Trophoblast cell (in vitro differentiated cells and primary cell): ENCODE measurements at regions not wholly inside any gene's neighbourhood (a gene's known extent, or its start where the extent isn't known, plus 50 kb on each side); places are given as distances from the start of the nearest gene placed in this dataset.

ENCODE experiments used
- DNase-seq, 2 donors: peaks; one replicate each; pipeline ENCODE4 v3.0.0-alpha.2; 2016
- H2AFZ ChIP-seq: 2 replicates; pipeline ENCODE4 v1.6.1; 2013; ENCODE audit warnings: low read length, moderate library complexity, mild to moderate bottlenecking; ENCODE audit not compliant: insufficient read depth, poor library complexity
- H2AK5ac ChIP-seq: 2 replicates; pipeline ENCODE4 v1.6.1; 2013; ENCODE audit warnings: mild to moderate bottlenecking, low read length
- H2BK120ac ChIP-seq: 2 replicates; pipeline ENCODE4 v1.6.1; 2013; ENCODE audit warnings: low read length, mild to moderate bottlenecking, moderate library complexity; ENCODE audit not compliant: insufficient read depth, poor library complexity
- H2BK12ac ChIP-seq: 2 replicates; pipeline ENCODE4 v1.6.1; 2013; ENCODE audit warnings: mild to moderate bottlenecking, low read length, moderate library complexity
- H2BK5ac ChIP-seq: 2 replicates; pipeline ENCODE4 v1.6.1; 2013; ENCODE audit warnings: low read length, low read depth, moderate library complexity, mild to moderate bottlenecking; ENCODE audit not compliant: poor library complexity
- H3K14ac ChIP-seq: 2 replicates; pipeline ENCODE4 v1.6.1; 2013; ENCODE audit warnings: mild to moderate bottlenecking, low read length
- H3K18ac ChIP-seq: 2 replicates; pipeline ENCODE4 v1.6.1; 2013; ENCODE audit warnings: mild to moderate bottlenecking, low read length
- H3K23ac ChIP-seq: 2 replicates; pipeline ENCODE4 v1.6.1; 2013; ENCODE audit warnings: low read length
- H3K27ac ChIP-seq: 2 replicates; pipeline ENCODE4 v1.5.1; 2013; ENCODE audit warnings: low read depth, mild to moderate bottlenecking, inconsistent platforms, low read length, moderate library complexity
- H3K27me3 ChIP-seq: 2 replicates; pipeline ENCODE4 v1.6.1; 2013; ENCODE audit warnings: inconsistent platforms, mild to moderate bottlenecking, low read length, moderate library complexity; ENCODE audit not compliant: insufficient read depth
- H3K36me3 ChIP-seq, 2 experiments: 1 replicate in 1 of 2; 2 replicates in 1 of 2; pipeline ENCODE4 v1.6.1; 2013; ENCODE audit warnings: low read length in 2 of 2, mild to moderate bottlenecking in 2 of 2, moderate library complexity in 1 of 2; ENCODE audit not compliant: insufficient read depth in 2 of 2, control insufficient read depth in 1 of 2
- H3K4ac ChIP-seq: 2 replicates; pipeline ENCODE4 v1.6.1; 2013; ENCODE audit warnings: low read depth, mild to moderate bottlenecking, low read length, moderate library complexity
- H3K4me1 ChIP-seq, 2 experiments: 1 replicate in 1 of 2; 2 replicates in 1 of 2; pipeline ENCODE4 v1.6.1; 2013; ENCODE audit warnings: low read length in 2 of 2, mild to moderate bottlenecking in 2 of 2, moderate library complexity in 1 of 2; ENCODE audit not compliant: insufficient read depth in 2 of 2, control insufficient read depth in 1 of 2
- H3K4me2 ChIP-seq: 2 replicates; pipeline ENCODE4 v1.6.1; 2013; ENCODE audit warnings: inconsistent platforms, mild to moderate bottlenecking, low read length, moderate library complexity
- H3K4me3 ChIP-seq: 2 replicates; pipeline ENCODE4 v1.5.1; 2013; ENCODE audit warnings: mild to moderate bottlenecking, low read depth, low read length, inconsistent platforms
- H3K79me1 ChIP-seq: one replicate; pipeline ENCODE4 v1.6.1; 2013; ENCODE audit warnings: low read length
- H3K79me2 ChIP-seq: 2 replicates; pipeline ENCODE4 v1.6.1; 2013; ENCODE audit warnings: low read length, mild to moderate bottlenecking; ENCODE audit not compliant: control insufficient read depth, insufficient read depth, poor library complexity
- H3K9ac ChIP-seq: 2 replicates; pipeline ENCODE4 v1.6.1; 2013; ENCODE audit warnings: mild to moderate bottlenecking, low read length
- H3K9me3 ChIP-seq: 2 replicates; pipeline ENCODE4 v1.6.1; 2013; ENCODE audit warnings: low read depth, mild to moderate bottlenecking, control low read depth, inconsistent platforms, low read length; ENCODE audit not compliant: insufficient read depth
- H4K12ac ChIP-seq: 2 replicates; pipeline ENCODE4 v1.6.1; 2013; ENCODE audit warnings: low read depth, mild to moderate bottlenecking, low read length, moderate library complexity
- H4K8ac ChIP-seq: 2 replicates; pipeline ENCODE4 v1.6.1; 2013; ENCODE audit warnings: low read depth, mild to moderate bottlenecking, low read length, moderate library complexity
- H4K91ac ChIP-seq: one replicate; pipeline ENCODE4 v1.6.1; 2013; ENCODE audit warnings: low read depth, mild to moderate bottlenecking, low read length, moderate library complexity
- WGBS: extraction: QIAGEN DNeasy Blood & Tissue Kit; methylation state at CpG from one replicate; pipeline ENCODE4 v1.1.7; 2013; ENCODE audit warnings: missing lambda C conversion rate; ENCODE audit not compliant: insufficient read length, insufficient coverage; ENCODE audit errors: extremely low coverage; 5-methylcytosine and 5-hydroxymethylcytosine counted together

GRCh38 chr2:123002660-123003248 lies 1022.3 kb upstream of the CNTNAP5 start:
- Histone ChIP-seq H3K14ac (no peak overlapping the region), H3K36me3 (no peaks in the 10 kb centered on the region)

GRCh38 chr2:123015186-123015585 lies 1009.9 kb upstream of the CNTNAP5 start:
- Histone ChIP-seq H3K27me3 (no peaks in the 10 kb centered on the region), H2AK5ac (no peak overlapping the region), H2BK120ac (no peak overlapping the region), H3K4me2 (no peak overlapping the region), H3K36me3 (no peaks in the 10 kb centered on the region), H4K12ac (no peak overlapping the region), H3K79me2 (no peaks in the 10 kb centered on the region), H3K9me3 (no peaks in the 10 kb centered on the region), H3K18ac (no peak overlapping the region), H3K9ac (no peak overlapping the region), H3K4me1 (no peaks in the 10 kb centered on the region), H3K23ac (no peak overlapping the region), H4K8ac (no peak overlapping the region), H3K4ac (no peak overlapping the region), H2AFZ (no peak overlapping the region), H3K14ac (no peak overlapping the region), H3K27ac (no peak overlapping the region), H3K4me3 (no peak overlapping the region), H3K79me1 (no peaks in the 10 kb centered on the region), H2BK12ac (no peak overlapping the region), H4K91ac (no peak overlapping the region), H2BK5ac (no peak overlapping the region)
- peak in 1 of 2 donors; percentile 1 for DNase-seq
- WGBS: no CpG with 5 or more reads among the region's 2 CpGs

More at GRCh38 chr2:123002660-123003248, 1022.3 kb upstream of the CNTNAP5 start:
- Histone ChIP-seq H3K27ac (no peak overlapping the region), H3K18ac (no peak overlapping the region), H3K4me2 (no peak overlapping the region), H3K9ac (no peak overlapping the region), H3K4me3 (no peak overlapping the region), H4K91ac (no peak overlapping the region), H2AFZ (no peak overlapping the region), H3K23ac (no peak overlapping the region), H3K4ac (no peak overlapping the region), H2BK5ac (no peak overlapping the region), H3K4me1 (no peaks in the 10 kb centered on the region), H3K27me3 (no peaks in the 10 kb centered on the region), H3K9me3 (peaks cover 4% of the 10 kb centered on the region), H3K79me2 (no peaks in the 10 kb centered on the region), H4K8ac (no peak overlapping the region), H2BK120ac (no peak overlapping the region), H2BK12ac (no peak overlapping the region), H3K79me1 (no peaks in the 10 kb centered on the region), H2AK5ac (no peak overlapping the region), H4K12ac (no peak overlapping the region)
- WGBS: no CpG with 5 or more reads among the region's 3 CpGs
- no peak for DNase-seq

GRCh38 chr2:123035541-123035940 lies 989.5 kb upstream of the CNTNAP5 start:
- Histone ChIP-seq H3K18ac (no peak overlapping the region), H4K91ac (no peak overlapping the region), H2BK12ac (no peak overlapping the region), H2BK120ac (no peak overlapping the region), H3K4me3 (no peak overlapping the region), H3K9ac (no peak overlapping the region), H4K12ac (no peak overlapping the region), H3K36me3 (no peaks in the 10 kb centered on the region), H2AK5ac (no peak overlapping the region), H4K8ac (no peak overlapping the region), H2BK5ac (no peak overlapping the region), H3K79me1 (no peaks in the 10 kb centered on the region), H3K79me2 (no peaks in the 10 kb centered on the region), H3K4me1 (no peaks in the 10 kb centered on the region), H3K4me2 (no peak overlapping the region), H3K23ac (no peak overlapping the region), H3K9me3 (no peaks in the 10 kb centered on the region), H3K4ac (no peak overlapping the region), H3K14ac (no peak overlapping the region), H3K27me3 (no peaks in the 10 kb centered on the region), H2AFZ (no peak overlapping the region), H3K27ac (no peak overlapping the region)
- WGBS: no CpG with 5 or more reads among the region's 1 CpG
- no peak for DNase-seq

GRCh38 chr2:123036300-123036699 lies 988.8 kb upstream of the CNTNAP5 start:
- no peaks in the 10 kb centered on the region for H3K4me1 ChIP-seq

More at GRCh38 chr2:123036300-123036699, 988.8 kb upstream of the CNTNAP5 start:
- Histone ChIP-seq H3K79me1 (no peaks in the 10 kb centered on the region), H3K27me3 (no peaks in the 10 kb centered on the region), H3K9ac (no peak overlapping the region), H4K91ac (no peak overlapping the region), H2AFZ (no peak overlapping the region), H3K18ac (no peak overlapping the region), H3K4me3 (no peak overlapping the region), H3K36me3 (no peaks in the 10 kb centered on the region), H4K8ac (no peak overlapping the region), H3K4me2 (no peak overlapping the region), H2BK120ac (no peak overlapping the region), H2BK5ac (no peak overlapping the region), H3K79me2 (no peaks in the 10 kb centered on the region), H3K4ac (no peak overlapping the region), H2AK5ac (no peak overlapping the region), H3K14ac (no peak overlapping the region), H3K23ac (no peak overlapping the region), H2BK12ac (no peak overlapping the region), H4K12ac (no peak overlapping the region), H3K9me3 (no peaks in the 10 kb centered on the region), H3K27ac (no peak overlapping the region)
- DNase-seq: no peak
